GM06990 (cell line): ENCODE measurements at regions not wholly inside any gene's neighbourhood (a gene's known extent, or its start where the extent isn't known, plus 50 kb on each side); places are given as distances from the start of the nearest gene placed in this dataset.

Experiments
- DNase-seq: peaks from one replicate; pipeline ENCODE4 v3.0.0-alpha.2; 2011; ENCODE audit not compliant: insufficient read length; ENCODE audit errors: extremely low read depth
- H3K27me3 ChIP-seq: replicated peaks from 2 replicates; pipeline ENCODE4 v1.6.0; 2011; ENCODE audit warnings: low read length; ENCODE audit not compliant: control insufficient read depth, insufficient read depth
- H3K36me3 ChIP-seq: 2 replicates; pipeline ENCODE4 v1.5.1; 2011; ENCODE audit warnings: low read length; ENCODE audit not compliant: control insufficient read depth, insufficient read depth
- H3K4me3 ChIP-seq: replicated peaks from 2 replicates; pipeline ENCODE4 v1.5.1; 2011; ENCODE audit warnings: low read depth, mild to moderate bottlenecking, control low read depth, low read length
- CTCF ChIP-seq: IDR thresholded peaks from 2 replicates; pipeline ENCODE4 v1.5.1; 2011; ENCODE audit warnings: low read length, control low read depth, mild to moderate bottlenecking, inconsistent platforms; ENCODE audit not compliant: insufficient read depth, poor library complexity, severe bottlenecking

GRCh38 chr6:105564121-105564902 lies 161.4 kb upstream of the PREP start:
- no peak for TF ChIP-seq CTCF
- no peaks in the 10 kb centered on the region for H3K27me3 ChIP-seq
- H3K36me3 ChIP-seq: no peaks in the 10 kb centered on the region
- no peak for DNase-seq
- no peak overlapping the region for H3K4me3 ChIP-seq

GRCh38 chr6:105562027-105562426 lies 159.1 kb upstream of the PREP start:
- DNase-seq: no peak
- Histone ChIP-seq H3K36me3 (no peaks in the 10 kb centered on the region), H3K27me3 (no peaks in the 10 kb centered on the region), H3K4me3 (no peak overlapping the region)
- no peak for TF ChIP-seq CTCF

- Histone ChIP-seq H3K27me3 (no peaks in the 10 kb centered on the region), H3K4me3 (no peak overlapping the region), H3K36me3 (no peaks in the 10 kb centered on the region)
- no peak for TF ChIP-seq CTCF
- DNase-seq: no peak
These were observed 158.6 kb upstream of the PREP start for GRCh38 chr6:105561486-105561885.

GRCh38 chr6:105560611-105561066 lies 157.8 kb upstream of the PREP start:
- DNase-seq: peak; percentile 24

GRCh38 chr6:105557291-105557690 lies 154.4 kb upstream of the PREP start:
- Histone ChIP-seq H3K36me3 (no peaks in the 10 kb centered on the region), H3K4me3 (no peak overlapping the region), H3K27me3 (no peaks in the 10 kb centered on the region)
- no peak for TF ChIP-seq CTCF
- no peak for DNase-seq

More at GRCh38 chr6:105560611-105561066, 157.8 kb upstream of the PREP start:
- no peaks in the 10 kb centered on the region for H3K27me3 ChIP-seq
- no peak for TF ChIP-seq CTCF
- no peaks in the 10 kb centered on the region for H3K36me3 ChIP-seq
- no peak overlapping the region for H3K4me3 ChIP-seq

GRCh38 chr6:105553171-105553570 lies 150.3 kb upstream of the PREP start:
- Histone ChIP-seq H3K36me3 (no peaks in the 10 kb centered on the region), H3K4me3 (no peak overlapping the region), H3K27me3 (no peaks in the 10 kb centered on the region)
- no peak for DNase-seq
- no peak for TF ChIP-seq CTCF
